IMR-90 (cell line): ENCODE measurements at regions not wholly inside any gene's neighbourhood (a gene's known extent, or its start where the extent isn't known, plus 50 kb on each side); places are given as distances from the start of the nearest gene placed in this dataset.

Experiments
- ATAC-seq: fragments of 200-7000 bp; cut with Tn5 transposase; 2 replicates; pipeline ENCODE4 v1.9.1; 2020; ENCODE audit warnings: low read depth, mild to moderate bottlenecking, moderate library complexity
- BruUV-seq: library from RNA; stranded (reverse); fragments of 400-500 nt; replicated peaks from 2 replicates; lab custom pipeline; 2021; lab: Mats Ljungman, UMichigan
- CTCF ChIA-PET: fragments of 300-600 bp; formaldehyde crosslinking; extraction: SDS; loops from one replicate; lab custom pipeline; 2021; ENCODE audit warnings: antibody characterized with exemption; lab: Yijun Ruan, JAX
- POLR2A ChIA-PET: fragments of 300-600 bp; sonication (Branson Sonifier 250); formaldehyde crosslinking; loops from one replicate; lab custom pipeline; 2022; ENCODE audit warnings: antibody characterized with exemption; ENCODE audit not compliant: unreplicated experiment; lab: Charles Lee
- DNase-seq: peaks from one replicate; pipeline ENCODE4 v3.0.0; 2013
- H2AFZ ChIP-seq: replicated peaks from 2 replicates; pipeline ENCODE3; 2013; ENCODE audit warnings: low read length, mild to moderate bottlenecking; ENCODE audit not compliant: poor library complexity
- H2AK5ac ChIP-seq: 2 replicates; pipeline ENCODE4 v1.6.1; 2013; ENCODE audit warnings: low read depth, low read length, inconsistent platforms
- H2AK9ac ChIP-seq: replicated peaks from 2 replicates; pipeline ENCODE3; 2013; ENCODE audit warnings: mild to moderate bottlenecking, low read depth, low read length, moderate library complexity; ENCODE audit not compliant: poor library complexity
- H2BK120ac ChIP-seq: 2 replicates; pipeline ENCODE4 v1.6.1; 2013; ENCODE audit warnings: low read depth, low read length, inconsistent platforms
- H2BK15ac ChIP-seq: 3 replicates; pipeline ENCODE4 v1.6.1; 2013; ENCODE audit warnings: low read depth, low read length, inconsistent platforms
- H2BK20ac ChIP-seq: 2 replicates; pipeline ENCODE4 v1.6.1; 2013; ENCODE audit warnings: low read depth, mild to moderate bottlenecking, inconsistent platforms, low read length, moderate library complexity
- H2BK5ac ChIP-seq: 2 replicates; pipeline ENCODE4 v1.6.1; 2013; ENCODE audit warnings: mild to moderate bottlenecking, low read depth, low read length, inconsistent platforms; ENCODE audit not compliant: poor library complexity, severe bottlenecking
- H3K14ac ChIP-seq: replicated peaks from 2 replicates; pipeline ENCODE4 v1.6.1; 2013; ENCODE audit warnings: low read depth, low read length, inconsistent platforms
- H3K18ac ChIP-seq: 2 replicates; pipeline ENCODE4 v1.6.1; 2013; ENCODE audit warnings: low read depth, low read length, control low read depth
- H3K23ac ChIP-seq: 2 replicates; pipeline ENCODE4 v1.6.1; 2013; ENCODE audit warnings: low read depth, low read length, inconsistent platforms
- H3K27ac ChIP-seq: 2 replicates; pipeline ENCODE4 v1.5.1; 2013; ENCODE audit warnings: mild to moderate bottlenecking, control low read depth, low read length; ENCODE audit not compliant: insufficient read depth
- H3K27me3 ChIP-seq: 2 replicates; pipeline ENCODE4 v1.6.1; 2013; ENCODE audit warnings: low read length; ENCODE audit not compliant: control insufficient read depth, insufficient read depth
- H3K36me3 ChIP-seq: 2 replicates; pipeline ENCODE4 v1.6.1; 2013; ENCODE audit warnings: low read length, mixed read lengths; ENCODE audit not compliant: control insufficient read depth, insufficient read depth
- H3K4ac ChIP-seq: 2 replicates; pipeline ENCODE4 v1.6.1; 2013; ENCODE audit warnings: low read depth, low read length, inconsistent platforms
- H3K4me1 ChIP-seq: 2 replicates; pipeline ENCODE4 v1.6.1; 2013; ENCODE audit warnings: low read length, mixed read lengths; ENCODE audit not compliant: control insufficient read depth, insufficient read depth
- H3K4me2 ChIP-seq: 2 replicates; pipeline ENCODE4 v1.6.1; 2013; ENCODE audit warnings: low read depth, mild to moderate bottlenecking, control low read depth, low read length, moderate library complexity
- H3K4me3 ChIP-seq: 2 replicates; pipeline ENCODE4 v1.5.1; 2013; ENCODE audit warnings: low read depth, mild to moderate bottlenecking, control low read depth, low read length, moderate library complexity; ENCODE audit not compliant: insufficient read depth
- H3K56ac ChIP-seq: 2 replicates; pipeline ENCODE4 v1.6.1; 2013; ENCODE audit warnings: low read length, inconsistent platforms; ENCODE audit not compliant: insufficient read depth; ENCODE audit errors: extremely low read depth
- H3K79me1 ChIP-seq, 2 experiments: 2 replicates each; pipeline ENCODE4 v1.6.1; 2013; ENCODE audit warnings: low read length in 2 of 2, inconsistent platforms in 1 of 2, low read depth in 1 of 2
- H3K9ac ChIP-seq: 2 replicates; pipeline ENCODE4 v1.6.1; 2013; ENCODE audit warnings: low read depth, low read length, control low read depth
- H3K9me1 ChIP-seq: 2 replicates; pipeline ENCODE4 v1.6.1; 2013; ENCODE audit warnings: low read length, inconsistent platforms; ENCODE audit not compliant: insufficient read depth
- H3K9me3 ChIP-seq: 2 replicates; pipeline ENCODE4 v1.6.1; 2013; ENCODE audit warnings: low read length; ENCODE audit not compliant: control insufficient read depth, insufficient read depth
- H4K20me1 ChIP-seq: 2 replicates; pipeline ENCODE4 v1.6.1; 2013; ENCODE audit warnings: low read length, inconsistent platforms; ENCODE audit not compliant: insufficient read depth
- H4K5ac ChIP-seq: 2 replicates; pipeline ENCODE4 v1.6.1; 2013; ENCODE audit warnings: mild to moderate bottlenecking, low read depth, low read length, control low read depth
- H4K8ac ChIP-seq, 2 experiments: 2 replicates each; pipeline ENCODE4 v1.6.1; 2013; ENCODE audit warnings: low read depth in 2 of 2, low read length in 2 of 2, control low read depth in 1 of 2, inconsistent platforms in 1 of 2
- H4K91ac ChIP-seq: 2 replicates; pipeline ENCODE4 v1.6.1; 2013; ENCODE audit warnings: low read depth, low read length, inconsistent platforms; ENCODE audit not compliant: insufficient read depth
- BHLHE40 ChIP-seq: fragments of 150-350 bp; IDR thresholded peaks from 2 replicates; pipeline ENCODE4 v1.6.1; 2016; ENCODE audit warnings: mild to moderate bottlenecking, low read depth, low read length
- CEBPB ChIP-seq: IDR thresholded peaks from 2 replicates; pipeline ENCODE4 v1.6.1; 2012; ENCODE audit warnings: low read depth, low read length, improper control_type of control experiment
- CHD1 ChIP-seq: IDR thresholded peaks from 2 replicates; pipeline ENCODE4 v1.6.1; 2012; ENCODE audit warnings: low read depth, low read length, improper control_type of control experiment
- FOS ChIP-seq: fragments of 150-350 bp; IDR thresholded peaks from 2 replicates; pipeline ENCODE4 v1.6.1; 2016; ENCODE audit warnings: low read depth, low read length
- MAFK ChIP-seq: IDR thresholded peaks from 2 replicates; pipeline ENCODE4 v1.6.1; 2012; ENCODE audit warnings: low read depth, low read length, improper control_type of control experiment
- MAZ ChIP-seq: IDR thresholded peaks from 2 replicates; pipeline ENCODE4 v1.6.1; 2012; ENCODE audit warnings: low read depth, mild to moderate bottlenecking, low read length, improper control_type of control experiment, moderate library complexity, borderline replicate concordance
- MXI1 ChIP-seq: IDR thresholded peaks from 2 replicates; pipeline ENCODE4 v1.6.1; 2012; ENCODE audit warnings: low read depth, mild to moderate bottlenecking, low read length, moderate library complexity, borderline replicate concordance
- NFE2L2 ChIP-seq: fragments of 150-350 bp; IDR thresholded peaks from 2 replicates; pipeline ENCODE4 v1.6.1; 2016; ENCODE audit warnings: low read depth, mild to moderate bottlenecking, low read length
- POLR2A ChIP-seq: IDR thresholded peaks from 2 replicates; pipeline ENCODE4 v1.6.1; 2012; ENCODE audit warnings: mild to moderate bottlenecking, low read depth, low read length
- RAD21 ChIP-seq: IDR thresholded peaks from 2 replicates; pipeline ENCODE4 v1.6.1; 2012; ENCODE audit warnings: low read length, improper control_type of control experiment
- RCOR1 ChIP-seq: IDR thresholded peaks from 2 replicates; pipeline ENCODE4 v1.6.1; 2012; ENCODE audit warnings: mild to moderate bottlenecking, low read length, improper control_type of control experiment; ENCODE audit not compliant: insufficient replicate concordance
- RFX5 ChIP-seq: IDR thresholded peaks from 2 replicates; pipeline ENCODE4 v1.8.0; 2012; ENCODE audit warnings: low read depth, mild to moderate bottlenecking, low read length, moderate library complexity
- SMC3 ChIP-seq: fragments of 150-350 bp; IDR thresholded peaks from 2 replicates; pipeline ENCODE4 v1.6.1; 2016; ENCODE audit warnings: low read depth, mild to moderate bottlenecking, antibody characterized with exemption, low read length, moderate library complexity
- WGBS, 2 experiments: methylation state at CpG; one replicate each; pipeline versions ENCODE4 v1.1.5 to v1.1.7; 2013; ENCODE audit warnings: missing lambda C conversion rate in 2 of 2; ENCODE audit not compliant: insufficient read length in 1 of 2; ENCODE audit errors: extremely low coverage in 2 of 2; 5-methylcytosine and 5-hydroxymethylcytosine counted together
- dilution Hi-C: fragments of 300-500 bp; cut with HindIII; formaldehyde crosslinking; loops from one replicate; pipeline ENCODE4 v1.14.3; 2018; ENCODE audit warnings: low sequenced_read_pairs; ENCODE audit not compliant: unreplicated experiment
- in situ Hi-C: fragments of 300-500 bp; cut with MboI; formaldehyde crosslinking; loops from 3 replicates; pipeline ENCODE4 v1.14.3; 2019; ENCODE audit warnings: low sequenced_read_pairs, inconsistent platforms, mixed read lengths
- intact Hi-C: fragments of 100-400 bp; cut with micrococcal nuclease; formaldehyde crosslinking; loops from 2 replicates; pipeline ENCODE4 v1.10.0; 2022
- TF ChIP-seq, protein P1 (sequence below): fragments of 150-350 bp; IDR thresholded peaks from 2 replicates; pipeline ENCODE4 v1.6.1; 2016; ENCODE audit warnings: low read depth, mild to moderate bottlenecking, low read length, moderate library complexity, borderline replicate concordance
- TF ChIP-seq, protein P2 (sequence below): fragments of 150-350 bp; IDR thresholded peaks from 2 replicates; pipeline ENCODE4 v1.6.1; 2017; ENCODE audit warnings: mild to moderate bottlenecking, antibody characterized with exemption, low read length, low read depth

DNA sequence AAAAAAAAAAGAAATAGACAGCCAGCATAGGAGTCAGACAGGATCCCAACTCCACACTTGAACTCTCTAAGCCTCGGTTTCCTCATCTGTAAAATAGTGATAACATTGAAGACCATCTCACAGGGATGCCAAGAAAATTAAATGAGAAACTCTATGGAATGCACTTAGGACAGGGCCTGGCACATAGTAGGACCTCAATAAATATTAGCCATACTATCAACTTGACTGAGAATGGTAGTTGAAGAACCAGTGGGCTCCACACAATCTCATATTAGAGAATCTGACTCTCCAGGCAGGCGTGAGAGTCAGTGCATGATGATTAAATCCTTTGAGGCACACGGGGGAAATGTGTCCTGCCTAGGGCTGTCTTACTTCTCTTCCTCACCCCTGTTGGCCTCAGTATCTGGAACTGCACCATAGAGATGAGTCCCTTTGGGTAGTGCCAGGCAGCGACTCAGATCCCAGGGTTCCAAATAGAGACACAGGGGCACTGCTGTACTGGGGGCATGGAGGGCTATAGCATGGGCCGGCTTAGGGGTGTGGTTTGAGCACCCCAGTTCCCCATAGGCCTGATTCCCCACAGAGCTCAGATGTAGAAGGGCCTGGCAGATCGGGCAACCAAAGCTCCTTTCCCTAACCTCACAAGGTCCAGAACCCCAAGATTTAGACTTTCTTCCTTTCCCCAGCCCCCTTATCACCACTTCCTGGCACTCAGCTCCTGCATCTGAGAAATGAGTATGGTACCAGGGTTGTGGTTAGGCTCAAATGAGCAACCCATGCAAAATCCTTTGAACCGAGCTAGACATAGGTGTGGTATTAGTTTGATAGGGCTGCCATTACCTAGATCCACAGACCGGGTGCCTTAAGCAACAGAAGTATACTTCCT is 51.3 kb upstream of the CAB39 start:
- H3K23ac ChIP-seq: no peak overlapping the region
- dilution Hi-C loops: no loop called here
- intact Hi-C loops: loop anchor here (10.0 kb wide), 1 partner anchor 823 kb away; no protein-coding TSS in a partner anchor

More for the DNA sequence above, 51.3 kb upstream of the CAB39 start:
- H3K18ac ChIP-seq: no peak overlapping the region
- peak overlapping the region; percentile 17 for H2AFZ ChIP-seq
- no peak overlapping the region for H3K27ac ChIP-seq
- H3K36me3 ChIP-seq: no peaks in the 10 kb centered on the region
- no TSS peak for BruUV-seq
- no peak overlapping the region for H3K56ac ChIP-seq
- CTCF ChIA-PET: interaction anchor here (1.2 kb wide), 1 partner anchor 12 kb away, joined by 3 read pairs; no protein-coding TSS in a partner anchor
- no peaks in the 10 kb centered on the region for H3K27me3 ChIP-seq
- H3K9me3 ChIP-seq: no peaks in the 10 kb centered on the region
- H2BK5ac ChIP-seq: no peak overlapping the region
- no peaks in the 10 kb centered on the region for H3K79me1 ChIP-seq
- no peak overlapping the region for H2BK120ac ChIP-seq
- H4K8ac ChIP-seq: no peak overlapping the region
- peaks cover 1% of the 10 kb centered on the region for H3K4me1 ChIP-seq
- H3K4me3 ChIP-seq: no peak overlapping the region
- no peak overlapping the region for H2AK5ac ChIP-seq
- H2BK20ac ChIP-seq: no peak overlapping the region
- H4K91ac ChIP-seq: no peak overlapping the region
- no peak overlapping the region for H3K9ac ChIP-seq
- POLR2A ChIA-PET: no interaction called here
- TF ChIP-seq, protein P1, sequence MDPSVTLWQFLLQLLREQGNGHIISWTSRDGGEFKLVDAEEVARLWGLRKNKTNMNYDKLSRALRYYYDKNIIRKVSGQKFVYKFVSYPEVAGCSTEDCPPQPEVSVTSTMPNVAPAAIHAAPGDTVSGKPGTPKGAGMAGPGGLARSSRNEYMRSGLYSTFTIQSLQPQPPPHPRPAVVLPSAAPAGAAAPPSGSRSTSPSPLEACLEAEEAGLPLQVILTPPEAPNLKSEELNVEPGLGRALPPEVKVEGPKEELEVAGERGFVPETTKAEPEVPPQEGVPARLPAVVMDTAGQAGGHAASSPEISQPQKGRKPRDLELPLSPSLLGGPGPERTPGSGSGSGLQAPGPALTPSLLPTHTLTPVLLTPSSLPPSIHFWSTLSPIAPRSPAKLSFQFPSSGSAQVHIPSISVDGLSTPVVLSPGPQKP: no peak
- TF ChIP-seq MAZ (no peak), RFX5 (no peak), FOS (no peak), CEBPB (no peak), BHLHE40 (no peak), RCOR1 (no peak), CHD1 (no peak), POLR2A (no peak), SMC3 (no peak), NFE2L2 (no peak), MXI1 (no peak), MAFK (no peak), RAD21 (no peak)
- TF ChIP-seq, protein P2, sequence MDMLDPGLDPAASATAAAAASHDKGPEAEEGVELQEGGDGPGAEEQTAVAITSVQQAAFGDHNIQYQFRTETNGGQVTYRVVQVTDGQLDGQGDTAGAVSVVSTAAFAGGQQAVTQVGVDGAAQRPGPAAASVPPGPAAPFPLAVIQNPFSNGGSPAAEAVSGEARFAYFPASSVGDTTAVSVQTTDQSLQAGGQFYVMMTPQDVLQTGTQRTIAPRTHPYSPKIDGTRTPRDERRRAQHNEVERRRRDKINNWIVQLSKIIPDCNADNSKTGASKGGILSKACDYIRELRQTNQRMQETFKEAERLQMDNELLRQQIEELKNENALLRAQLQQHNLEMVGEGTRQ: no peak
- H4K5ac ChIP-seq: no peak overlapping the region
- in situ Hi-C loops: no loop called here
- no peak overlapping the region for H2BK15ac ChIP-seq
- ATAC-seq: no peak
- H3K9me1 ChIP-seq: peaks cover 6% of the 10 kb centered on the region; the same call in 1 of the 2 replicates
- WGBS, 2 experiments: no CpG with 5 or more reads among the region's 8 CpGs
- no peak overlapping the region for H3K4ac ChIP-seq
- H2AK9ac ChIP-seq: no peak overlapping the region
- H4K20me1 ChIP-seq: no peaks in the 10 kb centered on the region
- no peak overlapping the region for H3K4me2 ChIP-seq
- DNase-seq: no peak
- H3K14ac ChIP-seq: no peak overlapping the region
